Occipital lobe (tissue), 1 donor: ENCODE measurements at regions not wholly inside any gene's neighbourhood (a gene's known extent, or its start where the extent isn't known, plus 50 kb on each side); places are given as distances from the start of the nearest gene placed in this dataset.
"Not testable (repeated sequence)": the region's sequence is repeated elsewhere in the genome, so short reads cannot be mapped to it uniquely, and the experiment has no call there.

Experiments
- DNase-seq: peaks from one replicate; lab custom pipeline; 2025; lab: John Stamatoyannopoulos, UW

DNA sequence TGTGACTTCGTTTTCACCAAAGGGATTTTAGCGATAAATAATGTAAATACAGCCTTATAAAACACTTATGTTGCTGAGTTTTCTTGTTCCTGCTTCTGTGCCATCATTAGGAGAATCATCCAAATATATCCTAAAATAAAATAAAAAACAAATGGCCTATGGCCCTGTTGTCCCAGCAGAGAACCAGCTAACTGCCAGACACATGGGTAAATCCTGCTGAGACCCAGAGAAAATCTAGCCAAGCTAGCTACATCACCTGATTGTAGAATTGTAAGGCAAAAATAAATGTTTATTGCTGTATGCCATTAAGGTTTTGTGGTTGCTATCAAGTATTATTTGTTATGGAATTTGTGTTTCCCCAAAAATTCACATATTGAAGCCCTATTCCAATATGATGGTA is 631.2 kb upstream of the SYNCRIP start:
- DNase-seq = no peak

DNA sequence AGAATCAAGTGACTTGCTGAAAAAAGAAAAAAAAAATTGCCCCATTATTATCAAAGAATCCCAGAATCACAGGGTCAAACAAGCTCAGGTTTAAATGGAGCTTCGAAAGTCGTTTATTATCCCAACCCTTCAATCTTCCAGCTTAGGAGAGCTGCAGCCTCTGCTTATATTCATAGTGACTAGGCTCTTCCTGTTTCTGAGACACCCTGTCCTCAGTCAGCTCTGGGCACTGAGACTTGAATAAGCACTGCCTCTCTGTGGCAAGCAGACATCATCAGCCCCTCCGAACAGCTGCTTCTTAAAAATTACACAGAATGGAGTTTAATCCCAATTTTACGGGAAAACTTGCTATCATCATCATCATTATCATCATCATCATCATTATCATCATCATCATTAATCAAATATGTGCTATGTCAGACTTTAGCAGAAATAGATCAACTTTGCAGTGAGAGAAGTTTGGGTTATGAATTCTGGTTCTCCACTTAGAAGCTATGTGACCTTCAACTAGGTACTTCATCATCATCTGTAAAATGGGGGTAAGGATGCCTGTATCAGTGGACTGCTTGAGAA is 614.0 kb upstream of the SYNCRIP start:
- DNase-seq = no peak

DNA sequence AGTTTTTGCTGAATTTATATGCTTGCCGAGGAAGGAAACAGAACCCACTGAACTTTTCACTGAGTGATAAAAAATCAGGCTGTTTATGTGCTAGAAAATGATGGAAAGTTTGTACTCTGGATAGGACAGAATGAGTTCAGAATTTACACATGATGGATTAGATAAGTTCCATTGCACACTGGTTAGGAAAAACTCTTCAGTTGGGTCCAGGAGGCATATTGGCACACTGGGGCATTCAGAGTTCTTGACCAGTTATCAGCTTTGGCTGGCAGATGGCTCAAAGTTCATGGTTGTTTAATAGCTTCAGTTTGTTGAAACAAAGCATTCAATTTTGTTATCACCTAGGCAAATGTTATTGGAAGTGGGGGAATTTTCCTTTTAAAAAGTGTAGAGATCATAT is 613.3 kb upstream of the SYNCRIP start:
- no peak for DNase-seq

DNA sequence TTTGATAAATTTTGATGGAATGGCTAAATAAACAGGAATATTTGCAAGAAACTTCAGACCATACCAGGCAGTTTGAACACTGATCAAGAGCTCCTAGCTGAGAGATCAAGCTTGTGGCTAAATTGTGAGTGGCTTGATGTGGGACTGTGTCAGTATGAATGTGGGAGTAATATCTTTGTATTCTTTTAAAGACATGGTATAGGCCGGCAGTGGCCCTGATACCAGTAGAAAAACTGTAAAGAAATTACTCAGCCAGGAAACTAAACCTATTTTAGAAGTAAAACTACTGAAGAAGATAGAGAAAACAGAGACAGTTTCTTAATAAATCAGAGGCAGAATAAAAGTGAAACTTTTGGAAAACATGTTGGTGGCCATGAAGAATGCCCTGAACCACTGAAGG is 608.4 kb upstream of the SYNCRIP start:
- DNase-seq = no peak

DNA sequence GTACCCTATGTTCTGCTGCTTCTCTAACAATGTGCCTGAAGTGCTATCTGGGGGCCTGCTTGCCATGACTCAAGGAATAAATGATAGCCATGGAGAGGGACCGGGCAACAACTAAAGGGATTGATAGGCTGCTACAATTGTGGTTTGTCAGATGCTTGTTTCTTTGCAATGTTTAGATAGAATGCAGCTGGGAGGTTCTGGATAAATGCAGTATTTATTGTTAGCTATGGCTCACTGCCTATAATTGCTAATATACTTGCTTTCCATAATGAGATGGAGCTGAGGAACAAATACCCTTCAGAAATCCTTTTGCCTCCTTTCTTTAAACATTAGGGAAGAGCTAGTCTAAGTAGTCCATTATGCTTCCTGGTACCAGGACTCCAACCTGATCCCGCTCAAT is 575.2 kb upstream of the SYNCRIP start:
- DNase-seq = no peak

DNA sequence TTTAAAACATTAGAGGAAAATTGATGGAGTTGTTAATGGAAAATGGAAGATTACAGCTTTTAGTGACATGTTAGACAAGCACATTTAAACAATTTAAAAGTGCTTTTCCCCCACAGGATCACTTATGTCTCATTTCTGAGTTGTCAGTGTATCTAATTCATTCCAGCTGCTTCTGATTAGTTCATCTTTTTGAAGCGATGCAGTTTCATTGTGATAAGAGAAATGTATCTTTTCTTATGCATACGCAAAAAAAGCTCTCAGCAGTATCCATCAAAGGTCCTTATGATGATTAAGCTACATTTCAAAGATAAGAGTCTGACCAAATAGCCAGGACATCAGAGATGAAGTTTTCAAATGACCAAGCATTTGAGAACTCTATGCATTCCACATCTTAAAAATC is 572.6 kb upstream of the SYNCRIP start:
- no peak for DNase-seq

DNA sequence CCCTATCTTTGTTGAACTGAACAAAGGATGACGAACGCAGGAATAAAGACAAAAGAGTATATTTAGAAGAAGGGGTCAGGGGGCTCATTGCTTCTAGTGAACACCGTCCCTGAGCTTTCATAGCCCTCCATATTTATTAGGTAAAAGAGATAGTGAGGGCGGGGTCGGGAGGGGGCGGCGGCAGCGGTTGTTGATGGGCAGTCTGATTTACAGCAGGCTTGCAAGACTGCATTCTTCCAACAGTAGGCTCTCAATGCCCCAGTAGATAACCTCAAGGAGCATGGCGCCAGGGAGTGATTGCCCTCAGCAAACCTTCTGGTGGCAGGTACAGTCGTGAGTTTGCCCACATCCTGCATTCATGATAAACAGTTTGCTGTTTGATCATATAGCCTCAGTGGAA is 563.3 kb upstream of the SYNCRIP start:
- DNase-seq = no peak

DNA sequence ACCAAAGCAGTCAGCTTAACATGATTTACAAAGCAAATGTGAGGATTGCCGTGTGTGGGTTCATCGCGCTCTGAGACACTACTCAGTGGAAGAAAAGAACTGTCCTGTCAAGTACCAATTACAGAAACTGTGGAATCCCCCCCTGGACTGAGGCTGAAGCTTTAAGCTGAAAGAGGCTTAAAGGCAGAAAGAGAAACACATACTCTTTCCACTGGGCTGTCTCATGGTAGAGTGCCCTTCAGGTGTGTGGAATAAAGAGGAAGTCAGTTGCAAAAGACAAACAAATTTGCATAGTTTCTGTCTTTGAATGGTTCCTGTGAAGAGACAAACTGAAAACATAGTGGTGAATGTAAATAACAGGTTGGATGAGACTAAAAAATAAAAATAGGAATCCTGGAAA is 560.4 kb upstream of the SYNCRIP start:
- DNase-seq = no peak

DNA sequence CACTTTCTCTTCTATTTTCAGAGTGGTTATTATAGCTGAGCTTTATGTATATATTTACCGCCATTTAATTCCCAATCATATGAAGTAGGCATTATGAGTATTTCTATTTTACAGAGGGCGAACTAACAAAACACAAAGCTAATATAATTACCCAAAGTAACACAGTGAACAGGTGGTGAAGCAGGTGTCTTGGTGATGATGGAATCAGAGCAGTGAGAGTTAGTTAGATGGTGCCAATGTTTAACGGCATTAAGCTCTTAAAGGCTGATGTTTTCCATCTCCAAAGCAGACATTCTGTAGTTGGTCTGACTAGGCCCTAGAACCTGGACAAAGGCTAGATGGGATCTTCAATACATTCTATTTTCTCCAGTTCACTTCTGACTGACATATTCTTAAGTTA is 551.1 kb upstream of the SYNCRIP start:
- no peak for DNase-seq

DNA sequence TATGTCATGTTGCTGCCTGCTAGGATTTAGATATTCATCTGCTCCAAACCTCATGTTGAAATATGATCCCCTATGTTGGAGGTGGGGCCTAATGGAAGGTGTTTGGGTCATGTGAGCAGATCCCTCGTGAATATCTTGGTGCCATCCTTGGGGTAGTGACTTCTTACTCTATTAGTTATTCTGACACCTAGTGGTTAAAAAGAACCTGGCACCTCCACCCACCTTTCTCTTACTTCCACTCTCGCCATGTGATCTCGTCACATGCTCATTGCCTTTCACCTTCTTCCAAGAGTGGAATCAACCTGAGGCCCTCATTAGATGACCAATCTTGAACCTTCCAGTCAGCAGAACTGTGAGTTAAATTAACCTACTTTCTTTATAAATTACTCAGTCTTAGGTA is 549.4 kb upstream of the SYNCRIP start:
- DNase-seq = no peak

DNA sequence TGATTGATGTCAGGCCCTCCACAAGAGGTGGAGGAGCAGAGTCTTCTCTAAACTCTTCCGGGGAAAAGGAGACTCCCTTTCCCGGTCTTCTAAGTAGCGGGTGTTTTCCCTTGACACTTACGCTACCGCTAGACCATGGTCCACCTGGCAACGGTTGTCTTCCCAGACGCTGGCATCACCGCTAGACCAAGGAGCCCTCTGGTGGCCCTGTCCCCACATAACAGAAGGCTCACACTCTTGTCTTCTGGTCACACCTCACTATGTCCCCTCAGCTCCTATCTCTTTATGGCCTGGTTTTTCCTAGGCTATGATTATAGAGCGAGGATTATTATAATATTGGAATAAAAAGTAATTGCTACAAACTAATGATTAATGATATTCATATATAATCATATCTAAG is 532.5 kb upstream of the SYNCRIP start:
- not testable (repeated sequence) for DNase-seq

DNA sequence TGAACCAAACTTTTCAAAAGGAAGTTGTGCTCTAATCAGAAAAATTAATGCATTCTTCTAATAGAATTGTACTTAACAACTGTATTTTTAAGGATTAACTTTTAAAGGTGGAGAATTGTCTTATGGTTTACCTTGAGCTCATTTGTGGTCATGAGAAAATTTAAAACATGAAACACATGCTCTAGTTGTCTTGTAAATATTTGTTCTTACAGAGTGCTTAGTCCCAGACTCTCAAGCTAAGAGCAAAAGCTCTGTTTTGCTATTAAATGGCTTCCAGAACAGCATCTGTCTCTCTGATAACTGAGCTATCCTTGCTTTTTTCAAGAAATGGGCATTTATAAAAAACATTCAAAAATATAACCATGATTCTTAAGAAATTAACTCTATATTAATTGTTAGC is 512.2 kb upstream of the SYNCRIP start:
- no peak for DNase-seq

DNA sequence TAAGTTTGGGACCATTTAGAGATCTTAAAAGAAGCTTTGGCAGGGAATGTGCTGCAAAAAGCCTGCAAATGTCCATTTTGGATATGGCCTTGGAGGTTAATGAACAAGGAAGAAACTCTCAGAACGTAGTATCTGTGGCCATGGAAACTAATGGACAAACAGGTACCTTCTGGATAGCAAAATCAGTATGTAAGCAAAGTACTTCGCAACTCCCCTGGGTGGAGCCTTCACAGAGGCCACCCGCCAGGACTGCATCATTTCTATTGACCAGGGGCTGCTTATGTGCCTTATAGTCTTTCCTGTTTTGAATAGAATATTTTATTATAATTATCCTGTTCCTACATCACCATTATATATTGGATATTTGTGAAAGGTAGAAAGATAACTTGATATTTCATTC is 510.8 kb upstream of the SYNCRIP start:
- DNase-seq = no peak

DNA sequence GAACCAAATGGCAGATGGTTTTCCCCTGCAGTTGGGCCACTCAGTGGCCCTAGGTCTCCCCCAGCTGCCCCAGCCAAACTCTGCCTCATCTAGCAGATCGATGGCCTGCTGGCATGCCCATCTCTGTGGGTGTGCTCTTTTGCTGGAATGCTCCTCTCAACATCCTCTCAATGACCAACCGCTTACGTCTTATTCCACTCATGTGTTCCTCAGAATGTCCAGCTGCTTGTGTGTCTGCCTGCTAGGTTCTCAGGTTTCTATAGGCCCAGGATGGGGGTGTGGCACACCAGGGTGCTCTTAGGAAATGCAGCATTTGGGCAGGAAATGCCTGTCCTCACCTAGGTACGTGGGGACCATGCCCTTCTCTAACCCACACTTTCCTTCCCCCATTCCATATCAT is 509.9 kb upstream of the SYNCRIP start:
- DNase-seq = no peak

DNA sequence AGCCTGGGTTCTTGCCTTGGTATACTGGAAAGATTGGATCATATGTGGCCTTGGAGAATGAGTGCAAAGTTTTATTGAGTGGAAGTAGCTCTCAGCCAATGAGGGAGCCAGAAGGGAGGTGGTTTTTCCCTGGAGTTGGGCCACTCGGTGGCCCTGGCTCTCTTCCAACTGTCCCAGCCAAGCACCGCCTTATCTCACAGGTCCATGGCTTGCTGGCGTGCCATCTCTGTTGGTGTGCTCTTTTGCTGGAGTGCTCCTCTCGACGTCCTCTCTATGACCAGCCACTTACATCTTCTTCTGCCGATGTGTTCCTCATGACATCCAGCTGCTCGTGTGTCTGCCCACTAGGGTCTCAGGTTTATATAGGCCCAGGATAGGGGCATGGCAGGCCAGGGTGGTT is 505.9 kb upstream of the SYNCRIP start:
- DNase-seq = no peak

DNA sequence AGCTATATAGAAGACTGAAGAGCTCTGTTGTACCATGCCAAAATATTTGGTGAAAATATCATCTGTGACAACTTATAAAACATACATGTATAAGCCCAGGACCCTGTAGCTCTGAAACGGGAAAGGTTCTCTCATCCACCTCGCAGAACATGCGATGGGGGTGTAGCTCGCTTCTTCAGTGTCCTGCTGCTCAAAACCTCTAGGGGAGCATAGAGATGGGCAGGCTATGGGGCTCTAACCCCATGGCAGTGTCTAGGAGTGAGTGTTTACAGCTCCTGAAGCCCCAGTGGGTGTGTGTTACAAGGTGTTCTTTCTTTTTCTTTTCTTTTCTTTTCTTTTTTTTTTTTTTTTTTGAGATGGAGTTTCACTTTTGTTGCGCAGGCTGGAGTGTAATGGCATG is 505.2 kb upstream of the SYNCRIP start:
- no peak for DNase-seq

DNA sequence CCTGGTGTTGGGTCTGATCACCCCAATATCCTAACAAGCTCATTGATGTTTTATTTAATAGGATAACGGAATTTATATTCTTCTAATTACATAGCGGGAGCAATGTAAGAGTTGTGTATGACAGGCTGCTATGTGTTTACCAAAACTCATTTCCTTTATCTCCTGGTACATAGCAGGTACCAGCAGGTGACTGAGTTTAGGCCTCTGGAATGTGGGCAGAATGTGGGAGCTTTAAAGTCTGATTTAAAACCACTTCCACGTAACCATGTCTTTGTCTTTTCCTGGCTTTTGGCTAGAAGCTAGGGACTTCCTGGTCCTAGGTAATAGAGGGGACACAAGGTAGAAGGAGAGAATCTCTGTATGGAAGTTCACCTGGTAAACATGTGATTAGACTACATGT is 504.6 kb upstream of the SYNCRIP start:
- no peak for DNase-seq

DNA sequence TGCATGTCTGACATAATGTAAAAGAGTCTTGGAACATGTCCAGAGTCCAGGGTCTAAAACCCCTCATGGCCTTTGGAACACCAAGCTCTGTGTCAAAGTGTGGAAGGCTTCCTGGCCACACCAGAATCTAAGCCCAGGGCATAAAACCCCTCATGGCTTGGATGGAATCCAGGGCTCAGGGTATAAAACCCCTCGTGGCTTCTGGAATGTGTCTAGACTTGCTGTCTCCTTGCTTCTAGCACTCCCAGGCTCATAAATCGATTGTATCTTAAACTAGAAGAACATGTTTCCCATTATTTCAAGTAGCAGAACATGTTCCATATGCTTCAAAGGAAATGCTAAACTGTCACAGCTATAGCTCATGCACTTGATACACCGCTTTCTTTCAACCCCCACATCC is 504.1 kb upstream of the SYNCRIP start:
- not testable (repeated sequence) for DNase-seq

DNA sequence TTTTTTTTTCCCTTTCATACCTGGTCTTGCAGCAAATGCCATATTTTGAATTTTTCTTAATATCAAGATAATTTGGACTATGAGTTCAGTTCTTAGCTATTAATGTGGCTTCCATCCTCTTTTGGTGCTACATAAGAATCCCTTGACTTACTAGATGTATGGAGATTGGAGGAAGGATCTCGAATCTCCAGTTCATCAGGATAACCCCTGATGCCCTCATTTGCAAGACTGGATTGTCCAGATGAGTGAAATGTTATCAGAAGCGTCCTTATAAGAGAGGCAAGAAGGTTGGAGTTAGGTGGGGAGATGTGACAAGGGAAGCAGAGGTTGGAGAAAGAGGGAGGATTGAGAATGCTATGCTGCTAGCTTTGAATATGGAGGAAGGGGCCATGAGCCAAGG is 499.6 kb upstream of the SYNCRIP start:
- DNase-seq = no peak

DNA sequence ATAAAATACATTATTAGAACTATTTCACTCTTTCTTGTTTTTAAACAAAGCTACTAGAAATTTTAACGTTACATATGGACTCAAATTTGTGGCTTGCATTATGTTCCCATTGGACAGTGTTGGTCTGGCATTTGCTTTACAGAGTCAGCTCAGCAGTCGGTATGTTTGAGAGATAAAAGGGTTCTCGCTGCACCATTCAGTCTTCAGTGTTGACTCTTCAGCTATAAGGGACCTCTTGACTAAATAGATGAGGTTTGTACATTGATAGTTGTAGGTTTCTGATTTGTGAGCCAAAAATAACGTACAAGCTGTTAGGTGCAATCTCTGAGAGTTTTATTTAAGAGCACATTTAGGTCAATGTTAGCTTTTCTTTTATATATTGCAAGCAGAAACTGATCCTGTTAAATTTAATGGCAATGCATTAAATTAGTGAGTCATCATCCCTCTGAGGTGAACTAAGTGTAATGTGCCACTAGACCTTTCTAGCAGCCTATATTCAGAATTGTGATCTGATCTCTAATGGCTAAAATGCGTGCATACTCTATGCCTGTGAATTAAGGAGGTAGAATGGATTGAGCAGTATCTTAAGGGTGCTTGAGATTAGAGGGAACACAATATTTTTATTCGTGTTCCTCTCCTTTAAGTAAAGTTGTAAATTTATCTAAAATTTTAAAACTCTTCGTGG is 485.6 kb upstream of the SYNCRIP start:
- DNase-seq = no peak

DNA sequence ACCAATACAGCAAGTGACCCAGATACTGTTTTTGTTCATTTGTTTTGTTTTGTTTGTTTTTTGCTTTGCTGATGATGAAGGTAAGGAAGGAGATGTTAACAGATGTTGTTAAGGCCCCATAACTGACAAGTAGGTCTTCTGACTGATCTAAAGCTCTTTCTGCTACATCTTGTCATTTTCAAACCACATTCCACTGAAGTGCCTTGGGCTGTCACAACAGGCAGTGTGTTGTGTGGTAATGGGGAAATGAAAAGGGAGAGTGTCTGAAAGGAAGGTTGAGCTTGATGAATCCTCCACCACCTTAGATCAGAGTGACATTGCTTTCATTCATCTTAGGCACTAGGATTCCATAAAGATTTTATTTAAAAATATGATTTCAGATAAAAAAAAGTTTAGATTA is 479.4 kb upstream of the SYNCRIP start:
- no peak for DNase-seq

DNA sequence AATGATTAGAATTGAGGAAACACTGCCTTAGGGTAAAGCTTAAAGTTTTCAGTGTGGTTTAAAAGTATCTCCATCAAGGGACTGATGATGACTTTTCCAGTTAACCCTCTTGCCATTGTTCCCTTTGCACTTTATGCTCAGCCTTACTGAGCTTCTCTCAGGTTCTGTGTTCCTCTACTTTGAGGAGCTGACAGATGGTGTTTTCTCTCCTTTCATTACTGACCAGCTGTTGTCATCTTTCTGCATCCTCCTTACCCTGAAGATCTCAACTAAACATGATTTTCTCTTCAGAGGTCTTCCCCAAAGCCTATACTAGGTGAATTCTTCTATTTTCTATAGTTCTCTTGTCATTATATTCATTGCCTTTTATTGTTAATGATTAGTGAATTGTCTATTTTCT is 475.6 kb upstream of the SYNCRIP start:
- DNase-seq = no peak

DNA sequence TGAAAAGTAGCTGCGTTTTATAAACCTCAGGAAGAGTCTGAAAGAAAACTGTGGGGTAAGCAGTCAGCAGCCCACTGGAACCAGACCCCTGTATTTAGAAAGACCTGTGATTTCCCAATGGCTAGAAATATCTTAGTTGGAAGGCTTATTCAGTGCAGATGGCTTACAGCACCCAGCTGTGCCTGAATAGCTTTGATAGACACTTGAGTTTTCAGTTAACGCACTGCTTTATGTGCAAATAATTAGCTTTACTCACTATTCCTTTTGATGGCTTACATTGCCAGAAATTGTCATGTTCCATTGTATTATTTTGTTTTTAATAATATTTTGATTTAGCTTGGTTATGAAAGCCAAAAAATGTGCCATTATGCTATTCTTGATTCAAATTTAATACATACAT is 465.3 kb upstream of the SYNCRIP start:
- no peak for DNase-seq

DNA sequence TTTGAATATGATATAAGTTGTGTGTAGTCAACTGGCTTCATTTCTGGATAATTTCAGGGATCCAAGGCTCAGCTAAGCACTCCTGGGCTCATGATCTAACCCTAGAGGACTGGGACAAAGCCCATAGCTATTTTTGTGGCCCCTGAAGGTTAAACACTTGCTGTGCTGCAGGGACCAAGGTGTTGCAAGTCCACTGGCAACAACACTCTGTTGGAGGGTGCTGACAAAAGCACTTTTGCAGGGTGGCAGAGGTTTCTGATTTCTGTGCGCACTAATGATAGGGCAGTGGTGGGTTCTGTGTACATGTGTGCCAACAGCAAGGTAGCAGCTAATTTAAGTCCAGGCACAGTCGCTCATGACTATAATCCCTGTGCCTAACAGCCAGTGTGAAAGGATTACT is 445.3 kb upstream of the SYNCRIP start:
- DNase-seq = no peak
